Hematopoietic multipotent progenitor cell (in vitro differentiated cells): ENCODE measurements at regions not wholly inside any gene's neighbourhood (a gene's known extent, or its start where the extent isn't known, plus 50 kb on each side); places are given as distances from the start of the nearest gene placed in this dataset.
"Not testable (repeated sequence)": the region's sequence is repeated elsewhere in the genome, so short reads cannot be mapped to it uniquely, and the experiment has no call there.

Experiments used
- DNase-seq, 3 donors: peaks; one replicate each; pipeline ENCODE4 v3.0.0-alpha.2; 2011 to 2015; ENCODE audit warnings: low read depth in 2 of 3, low spot score in 2 of 3

- no peak for DNase-seq
Measured at GRCh38 chr12:14207905-14208551, 157.5 kb upstream of the ATF7IP start.

- no peak for DNase-seq
Measured at GRCh38 chr12:14211947-14212387, 153.5 kb upstream of the ATF7IP start.

- no peak for DNase-seq
Measured at GRCh38 chr12:14213542-14213941, 151.9 kb upstream of the ATF7IP start.

GRCh38 chr12:14214495-14214894 is 151.0 kb upstream of the ATF7IP start:
- no peak for DNase-seq

- not testable (repeated sequence) for DNase-seq
Measured at GRCh38 chr12:14215949-14216348, 149.5 kb upstream of the ATF7IP start.

- DNase-seq = peak in 2 of 3 donors; percentile 35 to 62
Measured at GRCh38 chr12:14216405-14217294, 148.8 kb upstream of the ATF7IP start.

- DNase-seq = no peak
Measured at GRCh38 chr12:14219156-14219555, 146.3 kb upstream of the ATF7IP start.

- not testable (repeated sequence) for DNase-seq
Measured at GRCh38 chr12:14219670-14220069, 145.8 kb upstream of the ATF7IP start.

- DNase-seq = no peak
Measured at GRCh38 chr12:14225064-14225463, 140.4 kb upstream of the ATF7IP start.

GRCh38 chr12:14235176-14235575 is 130.3 kb upstream of the ATF7IP start:
- DNase-seq = not testable (repeated sequence)

- DNase-seq = not testable (repeated sequence)
Measured at GRCh38 chr12:14236641-14237040, 128.8 kb upstream of the ATF7IP start.

- DNase-seq = peak in 1 of 3 donors; percentile 54
Measured at GRCh38 chr12:14238221-14238792, 127.2 kb upstream of the ATF7IP start.

GRCh38 chr12:14239350-14239934 is 126.0 kb upstream of the ATF7IP start:
- peak in 2 of 3 donors; percentile 65 to 80 for DNase-seq

- peak in 1 of 3 donors; percentile 48 for DNase-seq
Measured at GRCh38 chr12:14239935-14240872, 125.3 kb upstream of the ATF7IP start.

- DNase-seq = no peak
Measured at GRCh38 chr12:14240873-14241220, 124.6 kb upstream of the ATF7IP start.

- DNase-seq = not testable (repeated sequence)
Measured at GRCh38 chr12:14242825-14243224, 122.7 kb upstream of the ATF7IP start.

- no peak for DNase-seq
Measured at GRCh38 chr12:14243941-14244340, 121.5 kb upstream of the ATF7IP start.

- no peak for DNase-seq
Measured at GRCh38 chr12:14244876-14245669, 120.4 kb upstream of the ATF7IP start.

GRCh38 chr12:14247166-14247565 is 118.3 kb upstream of the ATF7IP start:
- no peak for DNase-seq
